Middle frontal gyrus (tissue), 1 donor: ENCODE measurements at regions not wholly inside any gene's neighbourhood (a gene's known extent, or its start where the extent isn't known, plus 50 kb on each side); places are given as distances from the start of the nearest gene placed in this dataset.

Experiments used
- DNase-seq: peaks from one replicate; pipeline ENCODE4 v3.0.0-alpha.2; 2015; ENCODE audit warnings: low spot score; ENCODE audit errors: extremely low spot score

- DNase-seq = no peak
Observed at GRCh38 chr2:120881981-120882788, 146.5 kb downstream of the GLI2 start.

GRCh38 chr2:120883607-120884440, 148.2 kb downstream of the GLI2 start:
- no peak for DNase-seq

- no peak for DNase-seq
Observed at GRCh38 chr2:120884472-120885290, 149.0 kb downstream of the GLI2 start.

DNA sequence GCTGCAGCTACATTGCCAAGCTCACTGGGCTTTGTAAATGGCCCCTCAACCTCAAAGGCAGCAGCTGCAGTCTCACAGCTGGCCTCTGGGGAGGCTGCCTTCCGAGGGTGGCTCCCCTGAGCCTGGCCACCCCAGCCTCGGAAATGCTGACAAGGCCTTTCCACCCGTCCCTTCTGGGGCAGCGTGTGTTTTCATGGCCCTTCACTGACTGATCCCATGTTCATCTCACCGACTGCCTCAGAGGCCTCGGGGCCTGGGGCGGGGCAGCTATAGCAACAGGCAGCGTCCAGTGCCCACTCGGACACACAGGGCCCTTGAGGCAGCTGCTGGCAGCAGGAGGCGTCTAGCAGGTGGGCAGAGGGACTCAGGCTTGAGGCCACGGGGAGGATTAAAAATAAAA, 149.7 kb downstream of the GLI2 start:
- DNase-seq = no peak

- no peak for DNase-seq
Observed at GRCh38 chr2:120885749-120886148, 150.1 kb downstream of the GLI2 start.

DNA sequence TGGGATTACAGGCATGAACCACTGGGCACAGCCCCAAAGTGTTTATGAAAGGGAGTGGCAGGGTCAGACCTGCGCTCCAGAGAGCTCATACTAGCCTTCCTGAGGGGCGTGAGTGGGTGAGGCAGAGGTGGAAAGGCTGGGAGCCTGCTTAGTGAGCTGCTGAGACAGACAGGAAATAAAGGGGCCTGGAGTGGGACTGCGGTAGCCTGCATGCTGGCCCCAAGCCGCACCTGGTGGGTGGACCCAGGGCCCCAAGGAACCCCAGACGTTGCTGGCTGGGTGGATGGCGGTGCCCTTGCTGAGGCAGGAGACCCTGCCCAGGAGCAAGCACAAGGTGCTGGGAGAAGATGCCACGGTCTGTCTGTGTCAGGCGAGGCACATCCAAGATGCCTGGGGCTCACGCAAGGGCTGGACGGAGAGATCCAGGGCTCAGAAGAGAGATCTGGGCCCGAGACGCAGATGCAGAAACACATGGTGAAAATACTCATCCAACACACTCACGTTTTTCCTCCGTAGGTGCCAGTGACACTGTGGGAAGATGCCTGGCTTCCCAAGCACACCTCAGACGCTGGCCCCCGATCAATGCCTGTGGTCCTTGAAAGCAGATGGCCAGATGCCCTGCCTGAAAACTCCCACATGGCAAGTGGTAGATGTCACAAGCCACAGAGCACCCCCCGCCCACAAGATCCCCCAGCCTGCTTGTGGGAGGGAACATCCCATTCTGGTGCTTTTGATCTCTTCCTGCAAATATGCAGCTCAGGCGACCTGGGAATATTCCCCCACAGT, 151.1 kb downstream of the GLI2 start:
- DNase-seq = no peak

DNA sequence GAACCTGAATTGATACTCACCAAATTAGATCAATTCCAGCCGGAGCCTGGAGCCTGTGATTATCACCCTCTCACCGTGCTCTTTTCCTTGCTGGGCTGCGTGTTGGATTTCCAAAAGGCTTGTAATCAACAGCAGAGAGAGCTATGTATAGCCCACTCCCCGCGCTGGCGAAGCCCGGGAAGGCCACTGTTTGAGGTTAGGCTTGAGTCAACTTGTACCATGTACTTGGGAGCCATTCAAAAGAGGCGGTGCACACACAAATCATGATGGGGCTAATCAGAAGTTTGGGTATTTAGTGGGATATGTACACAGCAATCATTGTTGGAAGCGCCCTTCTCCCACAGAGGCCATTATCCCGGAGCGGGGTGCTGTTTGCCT, 151.6 kb downstream of the GLI2 start:
- DNase-seq = no peak

- DNase-seq = no peak
Observed at GRCh38 chr2:120887741-120888231, 152.1 kb downstream of the GLI2 start.

DNA sequence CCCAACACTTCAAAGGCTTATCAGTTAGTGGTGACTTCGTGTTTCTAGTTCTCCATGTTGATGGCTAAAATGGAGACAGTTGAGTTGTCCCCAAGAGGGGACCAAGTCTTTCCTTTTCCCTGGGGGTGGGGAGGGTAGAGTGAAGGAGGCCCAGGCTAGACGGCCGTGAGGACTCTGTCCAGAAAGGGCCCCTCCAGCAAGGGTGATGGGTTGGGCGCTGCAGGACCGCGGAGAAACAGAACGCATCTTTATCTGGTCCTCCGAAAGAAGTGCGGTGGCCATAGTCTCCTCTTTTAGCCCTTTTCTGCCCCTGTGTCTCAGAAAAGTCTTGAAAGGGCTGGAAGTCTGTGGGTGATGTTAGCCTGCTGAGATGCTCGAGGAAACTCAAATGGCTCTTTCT, 153.2 kb downstream of the GLI2 start:
- DNase-seq = no peak

GRCh38 chr2:120889936-120890335, 154.3 kb downstream of the GLI2 start:
- no peak for DNase-seq

- no peak for DNase-seq
Observed at GRCh38 chr2:120890566-120891360, 155.1 kb downstream of the GLI2 start.

DNA sequence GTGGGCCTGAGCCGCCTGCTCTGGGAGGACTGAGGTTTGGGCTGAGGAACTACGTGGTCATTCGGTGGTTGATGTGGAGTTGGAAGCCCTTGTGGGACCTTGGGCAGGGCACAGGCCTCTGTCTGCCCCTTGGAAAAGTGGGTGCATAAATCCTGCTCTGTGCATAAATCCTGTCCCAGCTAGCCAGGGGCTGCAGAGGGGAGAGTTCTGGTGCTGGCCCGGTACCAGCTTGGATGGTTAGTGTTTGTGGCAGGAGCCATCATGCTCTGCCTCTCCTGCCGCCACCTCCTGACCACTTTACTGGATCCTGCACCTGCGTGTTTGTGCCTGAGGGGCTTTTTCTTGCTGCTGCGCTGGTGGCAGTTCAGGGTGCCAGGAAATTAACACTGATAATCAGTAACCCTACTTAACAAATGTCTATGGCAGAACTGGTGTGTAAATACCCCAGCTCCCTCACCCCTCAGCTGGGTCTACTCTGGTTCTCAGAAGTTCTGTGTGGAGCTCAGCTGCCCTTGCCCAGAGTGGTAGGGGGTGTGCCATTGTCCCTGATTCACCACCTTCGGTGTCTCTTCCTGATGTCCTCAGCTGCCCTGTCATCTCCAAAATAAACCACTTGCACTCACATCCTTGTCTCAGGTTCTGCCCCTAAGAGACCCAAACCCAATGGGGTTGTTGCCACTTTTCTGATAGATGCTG, 156.8 kb downstream of the GLI2 start:
- DNase-seq = no peak

- no peak for DNase-seq
Observed at GRCh38 chr2:120892967-120893667, 157.4 kb downstream of the GLI2 start.

DNA sequence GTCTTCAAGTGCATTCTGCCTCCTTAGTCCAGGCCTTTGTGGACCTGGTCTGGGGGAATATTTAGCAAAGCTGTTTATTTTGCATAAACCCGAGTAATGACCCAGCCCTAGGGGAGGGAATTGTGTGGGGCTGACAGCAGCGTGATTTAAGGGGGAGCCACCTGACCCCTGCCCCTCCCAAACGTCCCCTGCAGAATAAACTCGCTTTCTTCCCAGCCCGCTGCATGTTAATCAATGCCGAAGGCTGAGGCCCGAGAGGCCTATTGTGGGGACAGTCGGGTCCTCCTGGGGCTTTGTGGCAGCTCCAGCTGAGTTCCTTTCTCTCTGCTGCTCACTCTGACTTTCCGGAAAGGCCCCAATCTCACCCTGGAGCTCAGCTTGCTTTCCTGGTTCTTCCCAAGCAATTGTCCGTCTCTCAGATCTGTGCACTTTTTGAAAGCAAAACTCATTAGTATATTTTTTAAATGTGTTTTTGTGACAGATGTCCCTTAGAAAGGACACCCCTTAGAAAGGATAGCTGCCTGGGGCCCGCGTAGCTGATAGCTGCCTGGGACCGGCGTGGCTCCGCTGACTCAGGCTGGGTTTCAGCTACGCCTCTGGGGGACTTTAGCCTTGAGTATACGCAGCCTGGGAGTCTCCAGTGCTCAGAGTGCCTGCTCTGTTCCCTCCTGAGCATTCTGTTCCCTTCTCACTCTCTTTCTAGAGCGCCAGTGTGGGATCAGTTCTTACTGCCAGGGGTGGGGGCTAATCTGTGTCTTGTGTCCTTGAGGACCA, 158.3 kb downstream of the GLI2 start:
- DNase-seq = no peak

DNA sequence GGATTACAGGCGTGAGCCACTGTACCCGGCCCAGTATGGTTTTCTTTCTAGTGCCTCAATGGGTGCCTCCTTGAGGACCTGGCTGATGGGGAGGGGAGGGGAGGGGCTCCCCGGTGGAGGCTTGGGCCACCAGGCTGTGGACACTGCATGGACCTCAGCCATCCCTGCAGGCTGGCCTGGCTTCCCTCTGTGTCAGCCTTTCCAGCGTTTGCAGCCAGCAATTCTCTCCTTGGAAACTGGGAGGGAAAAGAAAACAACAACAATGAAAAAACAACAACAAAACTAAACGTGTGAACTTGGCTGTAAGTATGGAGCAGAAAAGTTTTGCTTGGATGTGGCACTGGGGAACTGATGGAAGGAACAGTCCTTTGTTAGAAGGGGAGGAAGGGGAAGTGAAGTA, 159.3 kb downstream of the GLI2 start:
- no peak for DNase-seq

- DNase-seq = no peak
Observed at GRCh38 chr2:120896126-120896525, 160.5 kb downstream of the GLI2 start.

DNA sequence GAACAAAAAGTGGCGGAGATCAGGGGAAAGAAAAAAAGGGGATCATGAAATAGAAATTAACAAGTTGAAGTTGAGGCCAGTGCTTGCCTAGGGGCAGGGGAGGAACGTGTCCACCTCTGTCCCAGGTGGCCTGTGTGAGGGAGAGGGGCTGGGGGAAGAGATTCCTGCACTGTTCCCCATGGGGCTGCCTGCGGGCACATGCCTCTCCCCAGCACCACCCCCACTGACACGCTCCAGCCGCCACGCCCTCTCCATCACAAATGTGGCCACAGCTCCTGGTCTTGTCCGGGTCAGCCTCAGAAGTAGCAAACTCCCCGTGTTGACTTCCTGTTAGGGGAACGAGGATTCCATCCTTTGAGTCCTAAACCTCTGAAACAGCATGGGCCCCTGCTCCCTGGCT, 161.2 kb downstream of the GLI2 start:
- DNase-seq = no peak

DNA sequence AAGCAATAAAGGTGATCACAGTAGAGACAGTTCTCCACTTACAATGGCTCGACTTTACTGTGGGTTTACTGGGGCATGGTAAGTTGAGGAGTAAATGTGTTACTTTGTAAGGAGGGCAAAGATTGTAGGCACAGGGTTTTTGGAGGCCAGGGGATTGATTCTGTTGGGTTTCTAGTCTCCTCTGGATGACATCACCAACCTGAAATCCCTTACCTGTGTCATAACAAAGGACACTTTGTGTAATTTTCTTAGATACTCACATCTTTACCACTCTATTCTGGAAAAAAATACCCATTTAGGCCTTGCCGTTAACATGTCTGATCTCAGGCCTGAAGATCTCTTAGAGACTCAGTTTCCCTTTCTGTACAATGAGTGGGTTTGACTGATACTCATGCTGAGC, 161.7 kb downstream of the GLI2 start:
- no peak for DNase-seq
